CD4-positive, alpha-beta T cell treated with Interleukin-1 beta for 1 hour (primary cell): ENCODE measurements at regions not wholly inside any gene's neighbourhood (a gene's known extent, or its start where the extent isn't known, plus 50 kb on each side); places are given as distances from the start of the nearest gene placed in this dataset.

Source experiments
- DNase-seq, 2 donors: peaks; one replicate each; pipeline ENCODE4 v3.0.0-alpha.2; 2020 to 2022

- DNase-seq: no peak
These were observed 1259.0 kb downstream of the ZPLD1 start for GRCh38 chr3:103693831-103694230.

DNA sequence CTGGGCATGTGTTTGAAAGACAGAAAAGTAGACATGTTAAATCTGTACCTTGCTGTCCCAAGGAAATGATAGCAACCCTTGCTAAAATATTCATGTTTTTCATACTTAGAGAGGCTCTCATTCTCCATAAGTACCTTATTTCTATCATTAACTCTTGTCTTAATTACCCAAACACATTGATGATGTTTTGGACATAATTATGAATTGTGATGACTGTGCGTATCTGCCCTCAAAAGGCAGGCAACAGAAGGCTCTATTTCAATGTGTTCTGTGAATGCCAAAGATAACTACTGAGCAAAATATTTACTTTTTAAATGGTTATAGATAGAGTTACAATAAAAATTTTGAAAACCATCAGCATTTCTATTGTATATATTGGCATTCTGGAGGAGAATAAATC, 1263.8 kb downstream of the ZPLD1 start:
- DNase-seq: no peak

GRCh38 chr3:103699228-103699627, 1264.4 kb downstream of the ZPLD1 start:
- no peak for DNase-seq

DNA sequence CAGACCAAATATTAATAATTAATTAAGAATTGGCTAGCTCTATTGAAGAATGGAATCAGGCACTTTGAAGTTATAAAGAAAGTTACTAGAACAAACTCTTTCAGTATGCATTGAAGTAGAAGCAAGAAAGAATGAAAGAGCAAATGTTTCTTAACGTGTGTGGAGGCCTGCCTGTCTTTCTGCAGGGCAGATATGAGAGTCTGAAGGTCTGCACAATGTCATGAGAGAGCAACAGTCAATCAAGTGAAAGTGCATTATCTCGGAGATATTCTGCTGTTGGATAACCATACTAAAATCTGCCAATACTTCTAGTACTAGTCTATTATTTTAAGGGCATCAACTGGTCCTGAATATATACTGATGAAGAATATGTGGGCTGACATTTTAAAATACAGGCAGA, 1270.8 kb downstream of the ZPLD1 start:
- DNase-seq: no peak

DNA sequence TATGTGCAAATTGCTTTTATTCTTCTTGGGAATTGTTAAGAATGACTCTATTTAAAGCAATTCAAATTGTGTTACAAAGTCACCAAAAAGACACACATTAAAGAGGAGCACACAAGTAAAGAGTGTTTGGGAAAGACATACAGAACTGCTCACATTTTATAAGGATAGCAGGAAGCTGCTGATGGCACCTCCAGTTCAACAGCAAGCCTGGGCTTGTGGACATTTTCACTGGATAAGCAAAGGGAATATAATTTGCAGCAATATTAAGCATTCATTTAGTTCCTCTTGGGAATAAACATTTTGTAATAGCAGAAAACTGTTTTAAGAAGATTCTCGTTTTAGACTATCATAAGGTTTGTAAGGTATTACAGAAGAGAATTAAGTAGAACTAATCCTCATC, 1271.9 kb downstream of the ZPLD1 start:
- no peak for DNase-seq

DNA sequence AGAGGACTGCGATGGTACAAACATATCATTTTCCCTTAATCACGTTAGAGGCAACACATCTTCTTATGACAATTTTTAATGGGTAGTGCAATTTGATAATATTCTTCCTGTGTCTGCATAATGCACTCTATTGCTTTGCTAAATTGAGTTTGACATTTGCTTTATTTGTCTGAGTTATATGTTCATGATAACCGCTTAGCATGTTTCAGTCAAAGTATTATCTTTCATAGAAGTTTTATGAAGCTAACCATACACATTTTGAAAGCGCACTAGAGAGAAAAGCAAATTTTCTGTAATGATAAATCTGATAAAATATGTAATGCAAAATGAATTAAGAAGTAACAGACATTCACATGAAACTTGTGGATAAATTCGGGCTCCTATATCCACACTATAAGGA, 1276.9 kb downstream of the ZPLD1 start:
- DNase-seq: no peak

- no peak for DNase-seq
These were observed 1277.6 kb downstream of the ZPLD1 start for GRCh38 chr3:103712320-103713008.

GRCh38 chr3:103729547-103729946, 1294.7 kb downstream of the ZPLD1 start:
- no peak for DNase-seq

DNA sequence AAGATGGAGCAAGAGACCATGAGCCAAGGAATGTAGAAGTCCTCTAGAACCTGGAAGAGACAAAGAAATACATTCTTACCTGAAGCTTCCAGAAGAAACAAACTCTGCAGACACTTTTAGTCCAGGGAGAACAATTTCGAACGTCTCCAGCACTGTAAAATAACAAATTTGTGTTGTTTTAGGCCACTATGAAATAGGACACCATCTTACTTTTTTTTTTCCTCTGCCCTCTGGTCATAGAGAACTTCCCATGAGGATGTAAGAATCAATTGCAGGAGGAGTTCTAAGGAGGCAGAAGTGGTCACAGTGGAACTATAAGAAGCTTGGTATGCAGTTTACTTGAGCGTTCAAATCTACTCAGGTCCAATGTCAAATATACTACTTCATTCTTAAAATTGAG, 1295.9 kb downstream of the ZPLD1 start:
- no peak for DNase-seq

GRCh38 chr3:103752986-103753385, 1318.2 kb downstream of the ZPLD1 start:
- DNase-seq: no peak

- DNase-seq: no peak
These were observed 1332.8 kb downstream of the ZPLD1 start for GRCh38 chr3:103767635-103768034.

DNA sequence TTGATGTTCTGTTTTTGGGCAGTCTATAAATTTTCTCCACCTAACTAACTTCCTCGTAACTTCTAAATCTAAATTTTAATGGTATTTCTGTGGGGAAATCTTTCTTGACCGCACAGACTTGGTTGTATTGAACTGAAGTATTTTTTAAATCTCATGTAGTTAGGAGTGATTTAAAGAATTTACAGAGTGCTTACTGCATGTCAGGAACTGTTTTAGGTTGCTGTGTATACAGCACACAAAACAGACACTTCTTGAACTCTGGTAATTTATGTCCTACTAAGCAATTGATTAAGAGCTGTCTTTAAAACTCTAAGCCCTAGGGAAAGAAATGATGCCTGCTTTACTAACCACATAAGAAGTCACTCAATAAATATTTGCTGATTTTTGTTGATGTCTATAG, 1350.2 kb downstream of the ZPLD1 start:
- no peak for DNase-seq

- DNase-seq: no peak
These were observed 1350.7 kb downstream of the ZPLD1 start for GRCh38 chr3:103785537-103785936.

DNA sequence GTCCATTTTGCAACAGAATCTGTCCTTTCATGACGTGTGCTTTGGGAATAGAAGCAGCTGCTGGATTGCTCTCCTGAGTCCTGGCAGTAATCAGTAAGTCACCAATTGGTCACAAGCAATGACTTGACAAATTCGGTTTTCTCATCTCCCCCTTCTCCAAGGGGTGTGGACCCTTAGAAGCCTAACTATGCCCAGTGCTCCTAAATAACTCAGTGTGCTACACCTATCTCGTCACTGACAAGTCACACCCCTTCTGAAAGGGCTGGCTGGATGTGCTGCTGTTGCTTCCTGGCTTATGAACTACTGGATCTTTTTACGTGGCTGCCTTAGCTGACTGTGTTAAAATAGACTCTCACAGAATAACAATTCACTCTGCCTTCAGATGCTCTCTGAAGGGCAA, 1351.5 kb downstream of the ZPLD1 start:
- DNase-seq: no peak

DNA sequence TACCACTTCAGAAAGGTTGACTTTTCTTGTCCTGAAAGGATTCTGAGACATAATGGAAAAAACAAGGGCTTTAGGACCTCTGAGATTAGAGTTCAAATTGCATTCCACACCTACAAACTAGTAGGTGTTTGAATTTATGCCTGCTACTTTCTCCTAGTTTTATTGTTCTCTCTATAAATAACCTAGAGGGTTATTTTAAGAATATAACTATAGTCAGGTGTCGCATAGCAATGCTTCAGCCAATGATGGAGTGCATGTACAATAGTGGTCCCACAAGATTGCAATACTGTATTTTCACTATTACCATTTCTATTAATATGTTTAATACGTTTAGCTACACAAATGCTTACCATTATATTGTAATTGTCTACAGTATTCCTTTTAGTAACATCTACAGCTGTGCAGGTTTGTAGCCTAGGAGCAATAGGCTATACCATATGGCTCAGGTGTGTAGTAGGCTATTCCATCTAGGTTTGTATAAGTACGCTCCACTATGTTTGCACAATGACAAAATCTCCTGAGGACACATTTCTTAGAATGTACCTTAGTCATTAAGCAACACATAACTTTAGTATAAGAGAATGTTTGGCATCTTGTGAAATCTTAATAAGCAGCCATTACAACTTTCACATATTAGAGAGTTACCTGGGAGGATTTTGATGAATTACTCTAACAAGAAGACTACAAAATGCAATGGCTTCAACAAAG, 1352.5 kb downstream of the ZPLD1 start:
- DNase-seq: no peak

GRCh38 chr3:103787879-103788278, 1353.1 kb downstream of the ZPLD1 start:
- DNase-seq: no peak

GRCh38 chr3:103791786-103792515, 1357.1 kb downstream of the ZPLD1 start:
- no peak for DNase-seq

GRCh38 chr3:103794656-103795055, 1359.8 kb downstream of the ZPLD1 start:
- no peak for DNase-seq

GRCh38 chr3:103796068-103796467, 1361.3 kb downstream of the ZPLD1 start:
- no peak for DNase-seq

GRCh38 chr3:103803787-103804186, 1369.0 kb downstream of the ZPLD1 start:
- no peak for DNase-seq

DNA sequence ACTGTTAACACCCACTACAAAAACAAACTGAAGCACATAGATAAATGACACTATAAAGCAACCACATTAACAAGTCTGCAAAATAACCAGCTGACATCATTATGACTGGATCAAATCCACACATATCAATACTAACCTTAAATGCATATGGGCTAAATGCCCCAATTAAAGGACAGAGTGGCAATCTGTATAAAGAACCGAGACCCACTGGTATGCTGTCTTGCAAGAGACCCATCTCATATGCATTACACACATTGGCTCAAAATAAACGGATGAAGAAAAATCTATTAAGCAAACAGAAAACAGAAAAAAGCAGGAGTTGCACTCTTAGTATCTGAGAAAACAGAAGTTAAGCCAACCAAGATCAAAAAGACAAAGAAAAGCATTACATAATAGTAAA, 1375.4 kb downstream of the ZPLD1 start:
- no peak for DNase-seq

DNA sequence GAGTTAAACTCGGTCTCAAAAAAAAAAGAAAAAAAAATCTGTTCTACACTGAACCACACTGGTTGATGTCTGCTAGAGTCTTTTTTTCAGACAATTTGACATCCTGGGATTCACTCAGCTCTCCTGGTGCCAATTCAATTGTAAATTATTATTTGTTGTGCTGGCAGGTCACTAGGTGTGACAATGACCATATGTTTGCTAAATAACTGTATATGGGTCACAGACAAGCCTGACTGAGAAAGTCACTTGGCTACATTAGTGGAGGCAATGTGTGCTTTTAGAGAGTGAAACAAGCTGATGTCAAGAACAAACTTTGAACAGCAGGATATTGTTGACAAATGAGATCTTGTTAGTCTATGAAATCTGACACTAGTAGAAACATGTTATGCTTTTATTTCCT, 1379.1 kb downstream of the ZPLD1 start:
- DNase-seq: no peak

- no peak for DNase-seq
These were observed 1383.6 kb downstream of the ZPLD1 start for GRCh38 chr3:103818398-103818797.

DNA sequence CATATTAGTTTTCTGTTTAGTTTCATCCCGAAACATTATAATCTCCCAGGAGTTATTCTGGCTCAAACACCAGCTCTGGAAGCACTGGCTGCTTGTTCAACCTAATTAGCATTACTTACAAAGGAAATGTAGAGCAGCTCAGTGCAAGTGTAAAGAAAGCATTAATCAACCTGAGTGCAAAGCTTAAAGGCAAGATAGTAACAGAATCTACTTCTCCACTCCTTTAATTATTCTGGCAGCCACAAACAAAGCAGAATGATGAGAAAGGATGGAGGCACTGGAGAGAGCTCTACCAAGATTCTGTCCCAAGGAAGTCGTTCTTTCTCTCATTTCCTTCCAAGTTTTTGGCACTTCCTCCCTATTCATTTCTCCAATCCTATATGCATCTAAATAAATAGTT, 1384.0 kb downstream of the ZPLD1 start:
- no peak for DNase-seq
